Erythroblast (primary cell): ENCODE measurements at regions not wholly inside any gene's neighbourhood (a gene's known extent, or its start where the extent isn't known, plus 50 kb on each side); places are given as distances from the start of the nearest gene placed in this dataset.
"Not testable (repeated sequence)": the region's sequence is repeated elsewhere in the genome, so short reads cannot be mapped to it uniquely, and the experiment has no call there.

Experiments
- GATA1 ChIP-seq: IDR thresholded peaks from 2 replicates; pipeline ENCODE4 v1.6.1; 2011; ENCODE audit warnings: low read depth, mild to moderate bottlenecking, control low read depth, low read length, moderate library complexity
- POLR2A ChIP-seq: IDR thresholded peaks from 2 replicates; pipeline ENCODE4 v1.6.1; 2011; ENCODE audit warnings: mild to moderate bottlenecking, low read length

DNA sequence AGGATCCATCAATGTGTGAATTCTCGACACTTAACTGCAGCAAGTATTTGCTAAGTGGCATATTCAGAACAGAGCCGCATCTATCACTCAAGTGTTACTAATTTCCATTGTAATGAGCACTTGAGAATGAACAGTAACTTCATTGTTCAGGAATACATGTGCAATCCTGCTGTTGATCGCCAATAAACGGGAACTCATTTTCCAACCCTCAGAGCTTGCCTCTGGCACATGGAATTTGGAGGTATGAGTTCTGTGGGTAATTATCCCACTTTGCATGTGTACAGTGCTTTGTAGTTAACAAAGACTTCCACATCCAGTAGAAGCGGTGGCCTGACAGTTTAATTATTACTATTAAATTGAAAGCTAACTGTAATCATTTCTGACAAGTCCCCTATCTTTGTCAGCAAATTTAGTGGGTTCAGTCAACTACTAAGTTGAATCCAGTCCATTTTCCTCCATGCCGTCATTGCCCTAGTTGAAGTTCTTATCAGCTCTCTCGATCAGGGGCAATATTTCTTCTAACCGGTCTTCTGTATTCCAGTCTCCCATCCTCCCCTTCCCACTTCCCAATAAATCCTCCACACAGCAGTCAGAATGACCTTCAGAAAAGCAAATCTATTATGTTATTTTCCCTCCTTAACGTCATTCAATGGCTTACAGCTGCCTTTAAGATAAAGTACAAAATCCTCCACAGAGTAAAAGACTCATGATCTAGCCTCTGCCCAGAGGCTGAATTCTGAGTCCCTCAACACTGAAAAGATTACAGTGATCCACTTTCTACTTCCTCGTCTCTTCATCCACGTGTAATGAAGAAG, 62.4 kb upstream of the GBA3 start:
- not testable (repeated sequence) for TF ChIP-seq POLR2A, GATA1
